Epithelial cell of esophagus (primary cell): ENCODE measurements at regions not wholly inside any gene's neighbourhood (a gene's known extent, or its start where the extent isn't known, plus 50 kb on each side); places are given as distances from the start of the nearest gene placed in this dataset.

Experiments used
- DNase-seq: peaks from one replicate; pipeline ENCODE4 v3.0.0; 2010; ENCODE audit warnings: low read depth
- H3K4me3 ChIP-seq: 2 replicates; pipeline ENCODE4 v1.5.1; 2011; ENCODE audit warnings: mild to moderate bottlenecking, low read length, control low read depth
- CTCF ChIP-seq: IDR thresholded peaks from 2 replicates; pipeline ENCODE4 v1.5.1; 2011; ENCODE audit warnings: low read depth, mild to moderate bottlenecking, low read length, control low read depth, inconsistent platforms; ENCODE audit not compliant: insufficient read depth; ENCODE audit errors: missing control alignments

GRCh38 chr11:81104051-81104450 lies 1629.6 kb downstream of the FAM181B start:
- H3K4me3 ChIP-seq, result no peak overlapping the region
- DNase-seq, result no peak
- no peak for TF ChIP-seq CTCF

- no peak for DNase-seq
- no peak overlapping the region for H3K4me3 ChIP-seq
- no peak for TF ChIP-seq CTCF
These were observed 1635.2 kb downstream of the FAM181B start for GRCh38 chr11:81098471-81098870.

GRCh38 chr11:81092522-81092921 lies 1641.1 kb downstream of the FAM181B start:
- TF ChIP-seq CTCF, result no peak
- no peak for DNase-seq
- no peak overlapping the region for H3K4me3 ChIP-seq

DNA sequence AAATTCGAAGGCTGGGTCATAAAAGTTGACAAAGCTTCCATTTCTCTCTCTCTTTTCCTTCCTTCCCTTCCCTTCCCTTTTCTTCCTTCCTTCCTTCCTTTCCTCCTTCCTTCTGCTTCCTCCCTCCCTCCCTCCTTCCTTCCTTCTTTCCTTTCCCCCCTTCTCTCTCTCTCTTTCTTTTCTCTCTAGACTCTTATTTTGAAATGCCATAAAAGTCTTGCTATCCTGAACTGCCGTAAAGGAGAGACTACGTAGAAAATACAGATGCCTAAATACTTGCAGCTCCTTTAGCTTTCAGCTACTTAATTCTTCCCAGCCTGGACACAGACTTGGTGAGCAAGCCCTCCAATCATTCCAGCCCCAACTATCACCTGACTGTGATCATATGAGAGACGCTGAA lies 1644.4 kb downstream of the FAM181B start:
- DNase-seq, result no peak
- no peak for TF ChIP-seq CTCF
- H3K4me3 ChIP-seq, result no peak overlapping the region

DNA sequence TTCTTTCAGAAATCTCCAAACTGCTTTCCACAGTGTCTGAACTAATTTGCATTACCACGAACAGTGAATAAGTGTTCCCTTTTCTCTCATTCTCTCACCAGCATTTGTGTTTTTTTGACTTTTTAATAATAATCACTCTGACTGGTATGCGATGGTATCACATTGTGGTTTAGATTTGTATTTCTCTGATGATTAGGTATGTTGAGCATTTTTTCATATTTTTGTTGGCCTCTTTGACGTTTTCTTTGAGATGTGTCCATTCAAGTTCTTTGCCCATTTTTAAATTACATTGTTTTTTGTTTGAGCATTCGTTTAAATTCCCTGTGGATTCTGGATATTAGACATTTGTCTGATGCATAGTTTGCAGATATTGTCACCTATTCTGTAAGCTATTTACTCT lies 1639.6 kb upstream of the TENM4 start:
- H3K4me3 ChIP-seq, result no peak overlapping the region
- no peak for TF ChIP-seq CTCF
- DNase-seq, result no peak

DNA sequence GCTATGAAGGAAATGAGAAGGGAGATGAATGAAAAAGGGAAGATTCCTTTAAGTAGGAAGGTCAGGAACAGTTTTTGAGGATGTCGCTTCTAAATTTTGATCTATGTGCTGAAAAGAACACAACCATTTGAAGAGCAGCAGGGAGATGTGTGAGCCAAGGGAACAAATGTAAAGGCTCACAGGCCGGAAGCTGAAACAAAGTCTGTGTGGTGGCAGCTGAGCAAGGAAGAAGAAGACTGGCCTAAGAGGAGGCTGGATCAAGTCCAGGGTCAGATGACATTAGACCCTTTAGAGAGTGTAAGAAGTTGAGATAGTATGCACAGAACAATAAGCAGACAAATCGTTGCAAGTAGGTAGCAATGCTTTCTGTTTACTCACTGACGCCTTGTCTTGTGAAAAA lies 1631.4 kb upstream of the TENM4 start:
- H3K4me3 ChIP-seq, result no peak overlapping the region
- no peak for TF ChIP-seq CTCF
- DNase-seq, result no peak

GRCh38 chr11:81071606-81072005 lies 1630.8 kb upstream of the TENM4 start:
- peak; percentile 81 for DNase-seq
- no peak for TF ChIP-seq CTCF
- no peak overlapping the region for H3K4me3 ChIP-seq
